ENCODE measurements at regions not wholly inside any gene's neighbourhood (a gene's known extent, or its start where the extent isn't known, plus 50 kb on each side); places are given as distances from the start of the nearest gene placed in this dataset.
A peak's percentile ranks its signal among the peaks of the same experiment; 100 is the strongest.
"Not testable (repeated sequence)": the region's sequence is repeated elsewhere in the genome, so short reads cannot be mapped to it uniquely, and the experiment has no call there.

- peak; percentile 29 for DNase-seq (ENCODE audit: low read depth)
- Histone ChIP-seq H3K4me3 (ENCODE audit: low read depth, low read length) (no peak overlapping the region), H3K36me3 (ENCODE audit: control insufficient read depth, insufficient read depth, low read length) (no peaks in the 10 kb centered on the region), H3K27me3 (ENCODE audit: control insufficient read depth, insufficient read depth, low read length) (no peaks in the 10 kb centered on the region)
- TF ChIP-seq CTCF (IDR thresholded peaks at IDR 0.05; ENCODE audit: insufficient read depth, low read length, poor library complexity, severe bottlenecking), result no peak
Observed at GRCh38 chr4:155578726-155579370, 87.8 kb upstream of the GUCY1A1 start.

- no peak for DNase-seq (ENCODE audit: low read depth)
- H3K27me3 ChIP-seq (ENCODE audit: control insufficient read depth, insufficient read depth, low read length), result no peaks in the 10 kb centered on the region
- no peak overlapping the region for H3K4me3 ChIP-seq (ENCODE audit: low read depth, low read length)
- no peak for TF ChIP-seq CTCF (IDR thresholded peaks at IDR 0.05; ENCODE audit: insufficient read depth, low read length, poor library complexity, severe bottlenecking)
- H3K36me3 ChIP-seq (ENCODE audit: control insufficient read depth, insufficient read depth, low read length), result no peaks in the 10 kb centered on the region
Observed at GRCh38 chr4:155578219-155578618, 88.4 kb upstream of the GUCY1A1 start.

DNA sequence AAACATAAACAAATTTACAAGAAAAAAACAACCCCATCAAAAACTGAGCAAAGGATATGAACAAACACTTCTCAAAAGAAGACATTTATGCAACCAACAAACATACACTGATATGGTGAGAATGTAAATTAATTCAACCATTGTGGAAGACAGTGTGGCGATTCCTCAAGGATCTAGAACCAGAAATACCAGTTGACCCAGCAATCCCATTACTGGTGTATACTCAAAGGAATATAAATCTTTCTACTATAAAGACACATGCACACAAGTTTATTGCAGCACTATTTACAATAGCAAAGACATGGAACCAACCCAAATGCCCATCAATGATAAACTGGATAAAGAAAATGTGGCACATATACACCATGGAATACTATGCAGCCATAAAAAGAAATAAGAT lies 92.3 kb upstream of the GUCY1A1 start:
- not testable (repeated sequence) for H3K4me3 ChIP-seq (ENCODE audit: low read depth, low read length); DNase-seq (ENCODE audit: low read depth)

GRCh38 chr4:155573126-155573525 lies 93.5 kb upstream of the GUCY1A1 start:
- no peak for DNase-seq (ENCODE audit: low read depth)
- H3K36me3 ChIP-seq (ENCODE audit: control insufficient read depth, insufficient read depth, low read length), result no peaks in the 10 kb centered on the region
- no peak overlapping the region for H3K4me3 ChIP-seq (ENCODE audit: low read depth, low read length)
- H3K27me3 ChIP-seq (ENCODE audit: control insufficient read depth, insufficient read depth, low read length), result no peaks in the 10 kb centered on the region
- no peak for TF ChIP-seq CTCF (IDR thresholded peaks at IDR 0.05; ENCODE audit: insufficient read depth, low read length, poor library complexity, severe bottlenecking)

More for the DNA sequence above, 92.3 kb upstream of the GUCY1A1 start:
- H3K36me3 ChIP-seq (ENCODE audit: control insufficient read depth, insufficient read depth, low read length); H3K27me3 ChIP-seq (ENCODE audit: control insufficient read depth, insufficient read depth, low read length): not testable (repeated sequence)

DNA sequence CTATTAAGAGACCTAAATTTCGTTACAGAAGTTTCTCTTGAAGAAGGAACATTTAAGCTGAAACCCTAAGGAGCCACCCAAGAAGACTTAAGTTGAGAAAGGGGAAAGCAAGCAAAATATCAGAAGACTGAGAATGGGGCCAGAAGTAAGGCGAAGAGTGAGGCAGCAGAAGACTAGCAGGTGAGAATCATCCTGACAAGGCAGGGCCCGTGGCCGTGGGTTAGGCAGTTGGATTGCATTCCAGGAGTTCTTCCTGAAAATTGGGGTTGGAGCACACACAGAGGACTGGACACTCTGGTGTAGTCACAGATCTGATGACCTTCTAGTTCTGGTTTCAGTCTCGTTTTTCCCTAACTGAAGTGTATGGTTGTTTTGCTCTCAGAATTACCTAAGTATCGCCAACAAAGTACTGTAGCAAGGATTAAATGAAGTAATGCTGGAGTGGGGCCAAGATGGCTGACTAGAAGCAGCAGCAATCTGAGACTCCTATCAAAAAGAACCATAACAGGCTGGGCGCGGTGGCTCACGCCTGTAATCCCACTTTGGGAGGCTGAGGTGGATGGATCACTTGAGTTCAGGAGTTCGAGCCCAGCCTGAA lies 94.4 kb upstream of the GUCY1A1 start:
- no peak for TF ChIP-seq CTCF (IDR thresholded peaks at IDR 0.05; ENCODE audit: insufficient read depth, low read length, poor library complexity, severe bottlenecking)
- no peaks in the 10 kb centered on the region for H3K36me3 ChIP-seq (ENCODE audit: control insufficient read depth, insufficient read depth, low read length)
- DNase-seq (ENCODE audit: low read depth), result no peak
- H3K4me3 ChIP-seq (ENCODE audit: low read depth, low read length), result no peak overlapping the region
- H3K27me3 ChIP-seq (ENCODE audit: control insufficient read depth, insufficient read depth, low read length), result no peaks in the 10 kb centered on the region

- H3K4me3 ChIP-seq (ENCODE audit: low read depth, low read length), result no peak overlapping the region
- DNase-seq (ENCODE audit: low read depth), result no peak
- H3K36me3 ChIP-seq (ENCODE audit: control insufficient read depth, insufficient read depth, low read length), result no peaks in the 10 kb centered on the region
- H3K27me3 ChIP-seq (ENCODE audit: control insufficient read depth, insufficient read depth, low read length), result no peaks in the 10 kb centered on the region
- TF ChIP-seq CTCF (IDR thresholded peaks at IDR 0.05; ENCODE audit: insufficient read depth, low read length, poor library complexity, severe bottlenecking), result no peak
Observed at GRCh38 chr4:155571184-155571944, 95.3 kb upstream of the GUCY1A1 start.

Data from kidney epithelial cell (primary cell).